ENCODE measurements at regions not wholly inside any gene's neighbourhood (a gene's known extent, or its start where the extent isn't known, plus 50 kb on each side); places are given as distances from the start of the nearest gene placed in this dataset.

DNA sequence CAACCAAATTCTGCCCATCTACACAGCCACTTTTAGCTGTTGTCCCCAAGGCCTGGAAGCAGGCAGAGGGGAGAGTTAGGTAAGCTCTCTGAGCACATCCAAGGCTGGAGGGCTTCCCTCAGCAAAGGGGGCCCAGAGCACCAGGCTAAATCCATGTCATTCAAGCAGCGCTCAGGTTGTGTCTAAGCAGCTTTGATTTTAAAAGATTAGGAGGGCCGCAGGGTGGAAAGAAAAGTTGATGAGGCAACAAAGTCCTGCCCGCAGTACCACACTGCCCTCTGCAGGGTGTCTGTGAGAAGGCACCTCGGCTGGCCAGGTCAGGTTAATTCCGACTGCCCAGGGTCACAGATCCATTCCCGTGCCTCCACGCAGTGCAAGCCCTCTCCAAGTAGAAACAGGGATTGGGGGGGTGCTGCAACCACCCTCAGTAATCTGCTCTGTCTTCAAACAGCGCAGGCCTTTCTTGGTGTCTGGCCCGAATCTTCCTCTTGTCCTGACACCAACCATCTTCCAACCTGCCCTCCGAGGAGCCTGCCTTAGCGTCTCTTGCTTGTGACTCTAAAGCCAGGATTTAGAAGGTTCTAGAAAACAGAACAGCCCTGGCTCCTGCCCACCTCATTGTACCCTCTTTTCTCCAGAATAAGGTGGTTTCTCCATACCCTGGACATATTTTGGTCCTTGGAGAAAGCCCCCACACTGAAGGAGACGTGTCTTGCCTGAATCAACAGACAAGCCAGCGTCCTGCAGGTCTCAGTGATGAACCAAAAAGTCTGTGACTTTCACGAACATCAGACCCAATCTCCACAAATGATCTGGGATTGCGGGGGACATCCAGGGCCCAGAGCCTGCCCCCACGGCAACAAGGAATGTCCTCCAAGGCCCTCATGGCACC lies 289.2 kb downstream of the TNS1 start:
- Mint-ChIP-seq H3K27me3 (peaks cover 2% of the 10 kb centered on the region), H3K4me1 (no peaks in the 10 kb centered on the region), H3K27ac (no peak overlapping the region), H3K9me3 (no peaks in the 10 kb centered on the region), H3K36me3 (ENCODE audit: low read depth) (no peaks in the 10 kb centered on the region), H3K4me3 (no peak overlapping the region)
- CTCF ChIA-PET, result interaction anchor here (0.7 to 1.9 kb wide), 16 partner anchors 9 to 1031 kb away, joined by 3 to 18 read pairs (median 3); no protein-coding TSS in a partner anchor
- POLR2A ChIA-PET, result no interaction called here
- DNase-seq, result peak; percentile 69

DNA sequence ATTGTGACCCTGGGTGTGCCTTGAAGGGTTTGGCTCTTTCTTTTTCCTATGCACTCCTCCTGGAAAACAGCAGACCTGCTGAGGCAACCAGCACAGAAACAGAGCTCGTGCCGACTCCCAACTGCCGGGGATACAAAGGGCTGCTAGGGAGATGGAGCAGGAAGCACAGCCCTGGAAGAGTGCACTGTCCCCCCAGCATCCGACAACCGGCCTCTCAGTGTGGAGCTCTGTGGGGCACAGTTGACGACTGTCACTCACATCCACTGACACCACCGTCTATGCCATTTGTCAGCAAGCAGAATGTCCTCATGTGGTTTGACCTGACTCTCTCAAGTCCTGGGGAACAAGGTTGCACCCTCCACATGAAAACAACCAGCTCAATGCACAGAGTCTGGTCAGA lies 290.4 kb downstream of the TNS1 start:
- CTCF ChIA-PET, result interaction anchor here (0.8 to 1.9 kb wide), 10 partner anchors 10 to 1030 kb away, joined by 3 to 18 read pairs (median 3); no protein-coding TSS in a partner anchor
- no peaks in the 10 kb centered on the region for H3K36me3 Mint-ChIP-seq (ENCODE audit: low read depth)
- no peaks in the 10 kb centered on the region for H3K4me1 Mint-ChIP-seq
- H3K4me3 Mint-ChIP-seq, result no peak overlapping the region
- H3K27me3 Mint-ChIP-seq, result no peaks in the 10 kb centered on the region
- no peak for DNase-seq
- POLR2A ChIA-PET, result no interaction called here
- H3K9me3 Mint-ChIP-seq, result no peaks in the 10 kb centered on the region
- H3K27ac Mint-ChIP-seq, result no peak overlapping the region

DNA sequence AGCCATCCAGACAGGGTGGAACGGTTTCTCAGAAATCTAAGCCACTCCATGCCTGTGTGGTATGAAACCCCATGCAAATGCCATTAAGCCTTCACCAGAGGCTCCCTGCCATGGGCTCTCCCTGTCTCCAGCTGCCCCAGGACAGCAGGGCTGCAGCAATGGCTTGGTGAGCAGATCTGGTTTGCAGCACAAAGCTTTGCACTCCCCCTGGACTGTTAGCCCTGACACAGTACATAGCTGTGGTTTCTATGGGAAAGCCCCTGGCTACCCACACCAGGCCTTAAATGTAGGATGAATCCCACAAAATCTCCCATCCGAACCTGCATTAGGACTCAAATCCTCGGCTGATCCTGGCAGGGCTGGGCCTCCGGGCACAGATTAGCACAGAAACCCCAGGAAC lies 291.6 kb downstream of the TNS1 start:
- no peaks in the 10 kb centered on the region for H3K9me3 Mint-ChIP-seq
- no peaks in the 10 kb centered on the region for H3K36me3 Mint-ChIP-seq (ENCODE audit: low read depth)
- H3K4me1 Mint-ChIP-seq, result no peaks in the 10 kb centered on the region
- DNase-seq, result no peak
- CTCF ChIA-PET, result no interaction called here
- H3K4me3 Mint-ChIP-seq, result no peak overlapping the region
- no peaks in the 10 kb centered on the region for H3K27me3 Mint-ChIP-seq
- H3K27ac Mint-ChIP-seq, result no peak overlapping the region
- POLR2A ChIA-PET, result no interaction called here

DNA sequence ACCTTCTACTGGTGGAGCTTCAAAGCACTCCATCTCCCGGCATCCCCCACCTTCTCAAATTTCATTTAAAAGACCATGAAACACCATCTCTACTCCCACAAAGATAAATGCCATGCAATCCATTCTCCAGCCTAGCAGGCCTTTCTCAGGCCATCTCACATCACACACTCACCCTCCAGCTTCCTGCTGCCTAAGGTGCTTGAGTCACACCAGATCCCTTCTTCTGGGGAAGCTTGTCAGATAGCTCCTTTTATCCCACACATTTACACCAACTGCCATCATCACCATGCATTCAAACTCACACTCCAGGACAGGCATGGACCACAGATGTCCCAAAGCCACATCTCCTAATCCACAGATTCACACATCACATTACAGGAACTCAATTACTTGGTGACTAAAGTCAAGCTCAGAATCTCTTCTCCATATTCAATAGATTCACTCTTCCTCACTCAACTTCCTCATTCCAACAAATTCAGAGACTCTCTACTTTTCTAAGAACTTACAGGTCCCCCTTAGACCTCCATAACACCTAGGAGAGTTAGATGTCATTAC lies 292.5 kb downstream of the TNS1 start:
- H3K9me3 Mint-ChIP-seq, result no peaks in the 10 kb centered on the region
- ChIA-PET POLR2A (no interaction called here), CTCF (no interaction called here)
- H3K36me3 Mint-ChIP-seq (ENCODE audit: low read depth), result no peaks in the 10 kb centered on the region
- no peak for DNase-seq
- H3K4me1 Mint-ChIP-seq, result no peaks in the 10 kb centered on the region
- H3K27ac Mint-ChIP-seq, result no peak overlapping the region
- no peaks in the 10 kb centered on the region for H3K27me3 Mint-ChIP-seq
- no peak overlapping the region for H3K4me3 Mint-ChIP-seq

DNA sequence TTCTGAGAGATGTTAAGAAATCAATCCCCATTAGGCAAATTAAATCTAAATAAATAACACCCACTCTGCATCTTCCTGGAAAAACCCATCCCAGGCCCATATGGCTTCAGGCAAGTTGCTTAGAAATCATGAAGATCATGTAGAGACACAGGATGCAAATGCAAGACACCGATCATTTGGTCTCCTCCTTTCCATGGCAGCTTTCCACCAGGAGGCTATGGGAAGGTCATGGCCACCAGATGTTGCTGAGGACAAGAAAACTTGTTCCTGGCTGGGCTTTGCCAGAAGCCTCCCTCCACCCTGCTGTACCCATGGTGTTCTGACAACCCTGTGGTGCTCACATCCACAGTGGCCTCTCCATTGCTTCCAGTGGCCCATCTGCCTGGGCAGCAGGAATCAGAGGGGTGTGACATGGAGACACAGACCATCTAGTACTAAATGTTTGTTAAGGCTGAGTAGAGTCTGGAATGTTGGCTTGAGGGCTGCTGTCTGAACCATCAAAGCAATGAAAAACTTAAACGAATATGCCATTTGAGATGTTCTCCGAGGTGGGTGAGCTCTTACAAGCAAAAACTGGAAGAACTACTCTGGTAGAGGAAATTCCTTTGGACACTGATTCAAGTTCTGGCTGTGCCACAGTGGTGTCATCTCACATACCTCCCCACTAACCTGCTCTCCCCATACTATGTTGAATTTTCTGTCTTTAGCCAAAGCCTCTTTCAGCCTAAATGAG lies 293.2 kb downstream of the TNS1 start:
- H3K27me3 Mint-ChIP-seq, result no peaks in the 10 kb centered on the region
- DNase-seq, result no peak
- ChIA-PET POLR2A (no interaction called here), CTCF (no interaction called here)
- no peak overlapping the region for H3K27ac Mint-ChIP-seq
- H3K4me1 Mint-ChIP-seq, result no peaks in the 10 kb centered on the region
- H3K4me3 Mint-ChIP-seq, result no peak overlapping the region
- no peaks in the 10 kb centered on the region for H3K36me3 Mint-ChIP-seq (ENCODE audit: low read depth)
- H3K9me3 Mint-ChIP-seq, result no peaks in the 10 kb centered on the region

DNA sequence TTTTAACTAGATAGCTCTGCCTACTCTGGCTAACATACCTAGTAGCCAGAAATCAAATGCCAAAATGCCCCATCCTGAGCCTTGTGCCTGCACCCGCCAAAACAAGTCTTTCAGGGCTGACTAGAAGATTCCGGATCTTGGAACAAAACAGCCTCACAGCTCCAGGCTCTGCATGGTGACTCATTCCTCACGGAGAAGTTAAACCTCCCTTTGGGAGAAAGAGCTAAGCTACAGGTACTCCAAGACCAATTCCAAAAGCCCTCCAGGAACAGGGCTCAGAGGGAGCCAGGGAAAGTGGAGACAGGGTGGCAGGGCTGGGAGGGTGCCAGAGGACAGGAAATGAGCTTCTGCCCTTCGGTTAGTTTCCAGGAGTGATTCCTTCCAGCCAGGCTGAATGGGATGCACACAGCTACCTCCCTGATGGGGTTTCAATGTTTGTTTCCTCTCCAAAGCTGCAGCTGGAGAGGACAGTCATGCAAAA lies 295.6 kb downstream of the TNS1 start:
- ChIA-PET CTCF (interaction anchor here (0.8 kb wide), 1 partner anchor 79 kb away, joined by 3 read pairs; no protein-coding TSS in a partner anchor), POLR2A (no interaction called here)
- no peak for DNase-seq
- no peaks in the 10 kb centered on the region for H3K27me3 Mint-ChIP-seq
- H3K36me3 Mint-ChIP-seq (ENCODE audit: low read depth), result no peaks in the 10 kb centered on the region
- no peak overlapping the region for H3K4me3 Mint-ChIP-seq
- no peaks in the 10 kb centered on the region for H3K4me1 Mint-ChIP-seq
- no peak overlapping the region for H3K27ac Mint-ChIP-seq
- H3K9me3 Mint-ChIP-seq, result no peaks in the 10 kb centered on the region

DNA sequence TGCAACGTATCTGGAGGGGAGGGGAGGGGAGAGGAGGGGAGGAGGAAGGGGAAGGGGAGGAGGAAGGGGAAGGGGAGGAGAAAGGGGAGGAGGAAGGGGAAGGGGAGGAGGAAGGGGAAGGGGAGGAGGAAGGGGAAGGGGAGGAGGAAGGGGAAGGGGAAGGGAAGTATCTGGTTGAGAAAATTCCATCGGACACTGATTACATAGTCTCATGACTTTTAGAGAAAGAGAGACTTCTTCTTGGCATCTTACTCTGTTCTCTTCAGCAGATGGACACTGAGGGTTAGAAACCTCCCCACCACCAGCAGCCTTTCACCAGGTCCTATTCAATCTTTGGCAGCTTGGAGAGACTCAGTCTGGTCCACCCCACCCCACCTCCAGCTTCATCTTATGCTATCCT lies 296.3 kb downstream of the TNS1 start:
- H3K27ac Mint-ChIP-seq, result no peak overlapping the region
- peaks cover 2% of the 10 kb centered on the region for H3K27me3 Mint-ChIP-seq
- no peak for DNase-seq
- CTCF ChIA-PET, result no interaction called here
- no peak overlapping the region for H3K4me3 Mint-ChIP-seq
- H3K9me3 Mint-ChIP-seq, result no peaks in the 10 kb centered on the region
- H3K36me3 Mint-ChIP-seq (ENCODE audit: low read depth), result no peaks in the 10 kb centered on the region
- POLR2A ChIA-PET, result no interaction called here
- H3K4me1 Mint-ChIP-seq, result no peaks in the 10 kb centered on the region

DNA sequence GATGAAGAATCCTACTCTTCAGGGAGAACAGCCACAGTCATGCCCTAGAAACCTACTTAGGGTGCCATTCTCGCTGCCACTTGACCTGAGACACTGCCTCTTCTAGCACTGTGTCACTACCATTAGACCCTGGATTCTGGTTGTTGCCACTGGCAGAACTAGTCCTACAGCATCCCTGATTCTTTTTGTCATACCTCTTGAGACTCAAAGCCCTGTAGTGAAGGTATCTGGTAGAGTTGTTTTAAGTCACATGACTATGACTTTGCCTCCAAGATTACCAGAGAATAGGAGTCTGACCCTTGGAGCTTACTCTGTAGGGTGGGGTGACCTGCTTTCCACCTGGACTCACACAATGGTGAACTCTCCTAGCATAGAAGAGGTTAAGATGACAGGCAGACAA lies 296.7 kb downstream of the TNS1 start:
- no peaks in the 10 kb centered on the region for H3K36me3 Mint-ChIP-seq (ENCODE audit: low read depth)
- no peaks in the 10 kb centered on the region for H3K9me3 Mint-ChIP-seq
- no peaks in the 10 kb centered on the region for H3K4me1 Mint-ChIP-seq
- no peak overlapping the region for H3K4me3 Mint-ChIP-seq
- POLR2A ChIA-PET, result no interaction called here
- DNase-seq, result no peak
- H3K27me3 Mint-ChIP-seq, result peaks cover 2% of the 10 kb centered on the region
- no peak overlapping the region for H3K27ac Mint-ChIP-seq
- CTCF ChIA-PET, result no interaction called here

DNA sequence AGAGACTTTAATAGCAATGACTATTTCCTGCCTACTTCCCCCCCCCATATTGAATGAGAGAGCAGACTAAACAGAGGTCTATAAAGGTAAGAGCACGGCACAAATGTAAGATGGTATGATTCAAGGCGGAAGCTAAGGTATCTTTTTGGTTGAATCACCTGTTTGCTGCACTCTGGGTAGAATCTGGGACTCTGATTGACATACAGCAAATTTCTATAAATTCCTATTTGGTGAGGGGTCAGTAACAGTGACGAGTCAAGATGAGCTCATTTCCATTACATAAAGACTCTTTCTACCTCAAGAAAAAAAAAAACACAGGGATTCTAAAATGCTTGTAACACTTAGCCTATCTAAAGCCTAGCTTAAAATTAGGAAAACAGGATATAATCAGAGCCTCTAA lies 297.3 kb downstream of the TNS1 start:
- no peaks in the 10 kb centered on the region for H3K9me3 Mint-ChIP-seq
- H3K4me1 Mint-ChIP-seq, result no peaks in the 10 kb centered on the region
- CTCF ChIA-PET, result interaction anchor here (1.0 kb wide), 1 partner anchor 8 kb away, joined by 3 read pairs; no protein-coding TSS in a partner anchor
- POLR2A ChIA-PET, result no interaction called here
- DNase-seq, result no peak
- peaks cover 2% of the 10 kb centered on the region for H3K27me3 Mint-ChIP-seq
- H3K36me3 Mint-ChIP-seq (ENCODE audit: low read depth), result no peaks in the 10 kb centered on the region
- H3K27ac Mint-ChIP-seq, result no peak overlapping the region
- no peak overlapping the region for H3K4me3 Mint-ChIP-seq

DNA sequence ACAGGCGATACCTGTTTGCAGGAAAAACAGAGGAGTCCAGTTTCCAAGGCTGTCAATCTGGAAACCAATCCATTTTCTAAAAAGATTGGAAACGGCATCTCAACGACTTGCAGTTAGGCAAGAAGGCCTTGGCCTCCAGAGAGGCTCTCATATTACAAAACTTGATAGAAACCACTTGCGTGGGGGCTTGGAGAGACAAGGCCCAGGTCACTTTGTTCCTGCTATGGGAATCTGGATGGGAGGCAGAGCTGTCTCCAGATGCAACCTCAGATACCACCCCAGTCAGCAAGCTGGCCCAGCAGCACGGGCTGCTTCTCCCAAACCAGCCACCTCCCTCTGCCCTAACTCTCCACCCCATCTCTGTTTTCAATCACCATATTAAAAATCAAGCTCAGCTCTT lies 298.8 kb downstream of the TNS1 start:
- CTCF ChIA-PET, result no interaction called here
- H3K4me3 Mint-ChIP-seq, result no peak overlapping the region
- H3K27ac Mint-ChIP-seq, result no peak overlapping the region
- H3K27me3 Mint-ChIP-seq, result peaks cover 4% of the 10 kb centered on the region
- POLR2A ChIA-PET, result no interaction called here
- DNase-seq, result no peak
- H3K9me3 Mint-ChIP-seq, result no peaks in the 10 kb centered on the region
- no peaks in the 10 kb centered on the region for H3K4me1 Mint-ChIP-seq
- no peaks in the 10 kb centered on the region for H3K36me3 Mint-ChIP-seq (ENCODE audit: low read depth)

DNA sequence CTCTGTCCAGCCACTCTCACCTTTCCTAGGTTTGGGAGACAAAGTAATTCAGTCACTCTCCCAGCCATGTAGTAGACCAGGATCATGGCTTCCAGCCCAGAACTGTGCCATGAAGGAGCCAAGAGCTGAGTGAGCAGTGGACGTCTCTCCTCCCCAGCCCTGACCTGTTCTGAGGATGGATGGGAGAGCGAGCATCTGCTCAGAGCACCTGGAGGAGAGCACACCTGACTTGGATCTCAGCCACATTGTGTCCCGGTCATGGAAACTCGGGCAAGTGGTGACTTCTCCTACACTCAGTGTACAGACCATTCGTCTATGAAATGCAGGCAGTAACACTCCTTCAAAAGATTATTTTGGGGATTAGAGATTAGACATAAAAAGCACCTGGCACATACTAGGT lies 299.7 kb downstream of the TNS1 start:
- H3K27ac Mint-ChIP-seq, result no peak overlapping the region
- no peak overlapping the region for H3K4me3 Mint-ChIP-seq
- ChIA-PET CTCF (interaction anchor here (0.9 kb wide), 1 partner anchor 10 kb away, joined by 3 read pairs; no protein-coding TSS in a partner anchor), POLR2A (no interaction called here)
- H3K4me1 Mint-ChIP-seq, result no peaks in the 10 kb centered on the region
- no peak for DNase-seq
- peaks cover 4% of the 10 kb centered on the region for H3K27me3 Mint-ChIP-seq
- no peaks in the 10 kb centered on the region for H3K36me3 Mint-ChIP-seq (ENCODE audit: low read depth)
- H3K9me3 Mint-ChIP-seq, result no peaks in the 10 kb centered on the region

DNA sequence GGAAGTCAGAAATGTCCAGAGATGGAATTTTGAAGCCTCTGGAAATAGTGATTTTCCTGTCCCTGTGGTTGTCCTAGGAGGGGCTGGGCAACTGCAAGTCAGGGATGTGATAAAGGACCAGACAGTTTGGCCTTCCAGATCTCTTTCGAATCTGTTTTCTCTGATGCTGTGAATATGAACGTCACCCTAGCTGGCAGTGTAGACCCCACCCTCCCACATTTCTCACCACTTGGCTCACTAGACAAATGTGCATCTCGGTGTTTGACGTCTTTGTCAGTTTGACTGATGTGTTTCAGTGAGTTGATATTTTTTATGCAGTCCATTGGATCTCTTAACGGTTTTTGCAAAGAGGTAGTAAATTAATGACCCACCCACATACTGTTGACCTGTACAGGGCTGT lies 301.2 kb downstream of the TNS1 start:
- H3K27me3 Mint-ChIP-seq, result peaks cover 4% of the 10 kb centered on the region
- no peak overlapping the region for H3K27ac Mint-ChIP-seq
- no peak overlapping the region for H3K4me3 Mint-ChIP-seq
- DNase-seq, result no peak
- no peaks in the 10 kb centered on the region for H3K4me1 Mint-ChIP-seq
- H3K9me3 Mint-ChIP-seq, result no peaks in the 10 kb centered on the region
- H3K36me3 Mint-ChIP-seq (ENCODE audit: low read depth), result no peaks in the 10 kb centered on the region
- ChIA-PET POLR2A (no interaction called here), CTCF (no interaction called here)

DNA sequence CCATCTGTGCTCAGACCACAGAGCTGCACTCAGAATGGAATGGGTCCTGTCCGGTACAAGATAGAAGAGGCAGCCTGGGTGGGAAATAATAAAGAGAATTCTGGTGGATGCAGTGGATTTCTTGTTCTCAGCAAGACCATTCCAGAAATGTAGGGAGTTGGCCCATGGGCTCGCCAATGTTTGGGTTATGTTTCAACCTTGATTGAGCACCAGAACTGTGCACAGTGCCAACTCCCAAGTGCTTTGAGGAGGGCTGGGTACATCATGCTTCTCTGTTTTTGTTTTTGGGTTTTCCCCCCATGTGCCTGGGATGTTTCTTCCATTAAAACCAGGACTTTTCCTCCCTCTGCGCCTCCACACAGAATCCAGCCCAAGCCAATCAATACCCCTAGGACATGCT lies 304.1 kb downstream of the TNS1 start:
- no peaks in the 10 kb centered on the region for H3K4me1 Mint-ChIP-seq
- no peak overlapping the region for H3K4me3 Mint-ChIP-seq
- H3K9me3 Mint-ChIP-seq, result no peaks in the 10 kb centered on the region
- ChIA-PET POLR2A (no interaction called here), CTCF (no interaction called here)
- H3K27ac Mint-ChIP-seq, result no peak overlapping the region
- no peak for DNase-seq
- H3K27me3 Mint-ChIP-seq, result peaks cover 4% of the 10 kb centered on the region
- no peaks in the 10 kb centered on the region for H3K36me3 Mint-ChIP-seq (ENCODE audit: low read depth)

Data from activated CD4-positive, alpha-beta memory T cell treated with anti-CD3 and anti-CD28 coated beads, Interleukin-2, amount 10 ng/mL, durations not matched to agents 7 days and 5 days (primary cell).